ENCODE measurements at regions not wholly inside any gene's neighbourhood (a gene's known extent, or its start where the extent isn't known, plus 50 kb on each side); places are given as distances from the start of the nearest gene placed in this dataset.

GRCh38 chr4:141406237-141406636 is 185.5 kb downstream of the ZNF330 start:
- BruUV-seq (replicated peaks) = no TSS peak
- H3K9me3 ChIP-seq (ENCODE audit: low read depth, low read length, poor library complexity, severe bottlenecking) = no peaks in the 10 kb centered on the region
- ChIA-PET CTCF (no interaction called here), POLR2A (ENCODE audit: low non-redundant PET) (no interaction called here)
- DNase-seq (ENCODE audit: low spot score) = no peak
- TF ChIP-seq EZH2 (IDR thresholded peaks at IDR 0.05; ENCODE audit: borderline replicate concordance, low read depth, low read length, poor library complexity, severe bottlenecking) (no peak), CTCF (conservative IDR thresholded peaks at IDR 0.05; ENCODE audit: low read depth, low read length) (no peak)
- no peak overlapping the region for H3K4me3 ChIP-seq (ENCODE audit: low read depth, low read length, poor library complexity, severe bottlenecking)
- H3K27me3 ChIP-seq (replicated peaks; ENCODE audit: insufficient read depth, low read depth, low read length, poor library complexity) = no peaks in the 10 kb centered on the region
- no peaks in the 10 kb centered on the region for H3K36me3 ChIP-seq (ENCODE audit: insufficient read depth, low read length, poor library complexity, severe bottlenecking)
- no peak overlapping the region for H3K27ac ChIP-seq (ENCODE audit: low read depth, low read length, poor library complexity, severe bottlenecking)
- H3K4me1 ChIP-seq (ENCODE audit: insufficient read depth, low read length, poor library complexity, severe bottlenecking) = no peaks in the 10 kb centered on the region
- intact Hi-C loops (cut with micrococcal nuclease; ENCODE audit: unreplicated experiment) = no loop called here

- Histone ChIP-seq H3K4me1 (ENCODE audit: insufficient read depth, low read length, poor library complexity, severe bottlenecking) (no peaks in the 10 kb centered on the region), H3K4me3 (ENCODE audit: low read depth, low read length, poor library complexity, severe bottlenecking) (no peak overlapping the region), H3K36me3 (ENCODE audit: insufficient read depth, low read length, poor library complexity, severe bottlenecking) (no peaks in the 10 kb centered on the region), H3K27ac (ENCODE audit: low read depth, low read length, poor library complexity, severe bottlenecking) (no peak overlapping the region), H3K9me3 (ENCODE audit: low read depth, low read length, poor library complexity, severe bottlenecking) (no peaks in the 10 kb centered on the region), H3K27me3 (replicated peaks; ENCODE audit: insufficient read depth, low read depth, low read length, poor library complexity) (no peaks in the 10 kb centered on the region)
- POLR2A ChIA-PET (ENCODE audit: low non-redundant PET) = no interaction called here
- TF ChIP-seq CTCF (conservative IDR thresholded peaks at IDR 0.05; ENCODE audit: low read depth, low read length) = no peak
- no peak for TF ChIP-seq EZH2 (IDR thresholded peaks at IDR 0.05; ENCODE audit: borderline replicate concordance, low read depth, low read length, poor library complexity, severe bottlenecking)
- CTCF ChIA-PET = no interaction called here
- DNase-seq (ENCODE audit: low spot score) = no peak
- intact Hi-C loops (cut with micrococcal nuclease; ENCODE audit: unreplicated experiment) = no loop called here
- BruUV-seq (replicated peaks) = no TSS peak
Measured at GRCh38 chr4:141409556-141409955, 188.9 kb downstream of the ZNF330 start.

GRCh38 chr4:141410839-141411238 is 190.1 kb downstream of the ZNF330 start:
- ChIA-PET POLR2A (ENCODE audit: low non-redundant PET) (no interaction called here), CTCF (no interaction called here)
- no peak overlapping the region for H3K27ac ChIP-seq (ENCODE audit: low read depth, low read length, poor library complexity, severe bottlenecking)
- H3K36me3 ChIP-seq (ENCODE audit: insufficient read depth, low read length, poor library complexity, severe bottlenecking) = no peaks in the 10 kb centered on the region
- no peaks in the 10 kb centered on the region for H3K9me3 ChIP-seq (ENCODE audit: low read depth, low read length, poor library complexity, severe bottlenecking)
- no peaks in the 10 kb centered on the region for H3K27me3 ChIP-seq (replicated peaks; ENCODE audit: insufficient read depth, low read depth, low read length, poor library complexity)
- TF ChIP-seq EZH2 (IDR thresholded peaks at IDR 0.05; ENCODE audit: borderline replicate concordance, low read depth, low read length, poor library complexity, severe bottlenecking) = no peak
- TF ChIP-seq CTCF (conservative IDR thresholded peaks at IDR 0.05; ENCODE audit: low read depth, low read length) = no peak
- intact Hi-C loops (cut with micrococcal nuclease; ENCODE audit: unreplicated experiment) = no loop called here
- no peaks in the 10 kb centered on the region for H3K4me1 ChIP-seq (ENCODE audit: insufficient read depth, low read length, poor library complexity, severe bottlenecking)
- DNase-seq (ENCODE audit: low spot score) = no peak
- BruUV-seq (replicated peaks) = no TSS peak
- no peak overlapping the region for H3K4me3 ChIP-seq (ENCODE audit: low read depth, low read length, poor library complexity, severe bottlenecking)

Data from A673 (cell line).